Fibroblast of pulmonary artery (primary cell): ENCODE measurements at regions not wholly inside any gene's neighbourhood (a gene's known extent, or its start where the extent isn't known, plus 50 kb on each side); places are given as distances from the start of the nearest gene placed in this dataset.

Experiments used
- DNase-seq: peaks from one replicate; pipeline ENCODE4 v3.0.0-alpha.2; 2010; ENCODE audit warnings: low read depth
- H3K4me3 ChIP-seq: replicated peaks from 2 replicates; pipeline ENCODE4 v1.5.1; 2011; ENCODE audit warnings: low read depth, mild to moderate bottlenecking, control low read depth, low read length, moderate library complexity
- CTCF ChIP-seq: IDR thresholded peaks from 2 replicates; pipeline ENCODE4 v1.5.1; 2011; ENCODE audit warnings: mild to moderate bottlenecking, control low read depth, low read length, inconsistent platforms; ENCODE audit errors: missing control alignments

GRCh38 chr4:188552741-188553275 is 413.6 kb downstream of the TRIML1 start:
- DNase-seq: no peak
- TF ChIP-seq CTCF: no peak
- H3K4me3 ChIP-seq: no peak overlapping the region

- H3K4me3 ChIP-seq: no peak overlapping the region
- TF ChIP-seq CTCF: no peak
- DNase-seq: no peak
Measured at GRCh38 chr4:188554413-188554812, 415.2 kb downstream of the TRIML1 start.

DNA sequence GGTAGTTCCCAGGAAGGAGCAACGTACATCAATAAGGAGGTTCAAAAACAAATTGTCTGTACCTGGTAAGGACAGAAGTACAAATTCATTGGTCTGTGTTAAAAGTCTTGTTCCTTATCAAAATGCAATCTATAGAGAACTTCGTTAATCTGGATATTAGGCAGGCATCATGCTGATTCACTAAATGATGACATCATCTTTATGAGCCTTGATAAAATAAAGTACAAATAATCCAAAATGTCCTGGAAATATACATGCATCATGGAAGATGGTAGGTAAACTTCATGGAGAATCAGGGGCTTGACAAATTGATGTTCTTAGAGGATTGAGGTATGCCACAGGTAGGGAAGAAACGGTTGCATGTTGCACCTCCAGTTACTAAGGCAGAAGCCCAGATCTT is 433.9 kb downstream of the TRIML1 start:
- no peak overlapping the region for H3K4me3 ChIP-seq
- no peak for DNase-seq
- TF ChIP-seq CTCF: no peak

- TF ChIP-seq CTCF: no peak
- no peak for DNase-seq
- H3K4me3 ChIP-seq: no peak overlapping the region
Measured at GRCh38 chr4:188578657-188579056, 439.4 kb downstream of the TRIML1 start.

GRCh38 chr4:188596021-188596420 is 456.8 kb downstream of the TRIML1 start:
- no peak for TF ChIP-seq CTCF
- DNase-seq: peak; percentile 4
- no peak overlapping the region for H3K4me3 ChIP-seq

DNA sequence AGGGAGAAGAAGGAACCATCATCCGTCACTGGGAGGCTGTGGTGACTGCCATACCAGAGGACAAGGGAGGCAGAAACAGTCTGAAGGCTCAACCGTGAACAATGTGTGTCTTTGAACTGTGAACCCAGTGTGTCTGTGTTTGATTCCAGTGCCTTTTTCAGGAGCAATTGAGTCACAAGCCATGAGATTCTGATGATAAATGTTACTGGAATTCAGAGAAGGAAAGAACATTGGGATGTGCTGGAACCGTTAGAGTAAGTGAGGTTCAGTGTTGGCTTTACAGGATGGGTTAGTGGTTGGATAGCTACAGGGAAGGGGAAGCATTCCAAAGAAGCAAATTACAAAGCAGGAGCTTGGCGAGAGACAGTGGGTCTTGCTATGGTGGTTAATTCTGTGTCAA is 464.4 kb downstream of the TRIML1 start:
- no peak overlapping the region for H3K4me3 ChIP-seq
- no peak for TF ChIP-seq CTCF
- DNase-seq: no peak

GRCh38 chr4:188606635-188607034 is 467.4 kb downstream of the TRIML1 start:
- no peak for TF ChIP-seq CTCF
- no peak overlapping the region for H3K4me3 ChIP-seq
- no peak for DNase-seq
